Transverse colon (tissue), 4 donors: ENCODE measurements at regions not wholly inside any gene's neighbourhood (a gene's known extent, or its start where the extent isn't known, plus 50 kb on each side); places are given as distances from the start of the nearest gene placed in this dataset.

Source experiments
- POLR2A ChIP-seq: fragments of 450-650 bp; IDR thresholded peaks from one replicate; pipeline ENCODE4 v1.6.1; 2016; ENCODE audit warnings: antibody characterized with exemption, mild to moderate bottlenecking, moderate library complexity
- POLR2AphosphoS5 ChIP-seq, 3 donors: sonication (generic); formaldehyde crosslinking; IDR thresholded peaks; one replicate each; pipeline ENCODE4 v1.6.1; 2016; ENCODE audit warnings: antibody characterized with exemption in 3 of 3
- TF ChIP-seq, protein P1 (sequence below), 5 experiments: fragments of 200-600 bp in 3 of 5; fragments of 450-650 bp in 2 of 5; sonication (generic) in 3 of 5; IDR thresholded peaks; 1 replicate in 2 of 5; 2 replicates in 3 of 5; pipeline ENCODE4 v1.5.1; 2016 to 2017; ENCODE audit warnings: antibody characterized with exemption in 5 of 5, inconsistent platforms in 3 of 5, mild to moderate bottlenecking in 2 of 5, moderate library complexity in 1 of 5

DNA sequence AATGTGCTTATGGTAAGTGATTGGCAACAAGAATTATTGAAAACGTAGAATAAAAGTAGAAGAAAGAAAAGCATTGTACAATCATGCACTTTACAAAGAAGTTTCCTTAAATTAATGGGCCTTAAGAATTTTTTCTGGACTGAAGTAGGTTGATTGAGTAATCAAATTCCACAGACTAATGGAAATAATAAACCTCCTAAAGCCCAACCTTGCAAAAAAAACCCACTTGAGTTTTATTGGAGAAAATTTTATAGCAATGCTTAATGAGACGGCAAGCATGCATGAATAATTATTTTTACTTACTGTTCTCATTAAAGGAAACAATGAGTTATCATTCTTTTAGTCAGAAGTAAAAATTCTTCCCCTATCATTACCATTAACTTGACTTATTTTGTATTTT lies 676.1 kb upstream of the C9orf72 start:
- TF ChIP-seq POLR2AphosphoS5 (IDR thresholded peaks at IDR 0.05) (no peak), POLR2A (no peak)
- TF ChIP-seq, protein P1, sequence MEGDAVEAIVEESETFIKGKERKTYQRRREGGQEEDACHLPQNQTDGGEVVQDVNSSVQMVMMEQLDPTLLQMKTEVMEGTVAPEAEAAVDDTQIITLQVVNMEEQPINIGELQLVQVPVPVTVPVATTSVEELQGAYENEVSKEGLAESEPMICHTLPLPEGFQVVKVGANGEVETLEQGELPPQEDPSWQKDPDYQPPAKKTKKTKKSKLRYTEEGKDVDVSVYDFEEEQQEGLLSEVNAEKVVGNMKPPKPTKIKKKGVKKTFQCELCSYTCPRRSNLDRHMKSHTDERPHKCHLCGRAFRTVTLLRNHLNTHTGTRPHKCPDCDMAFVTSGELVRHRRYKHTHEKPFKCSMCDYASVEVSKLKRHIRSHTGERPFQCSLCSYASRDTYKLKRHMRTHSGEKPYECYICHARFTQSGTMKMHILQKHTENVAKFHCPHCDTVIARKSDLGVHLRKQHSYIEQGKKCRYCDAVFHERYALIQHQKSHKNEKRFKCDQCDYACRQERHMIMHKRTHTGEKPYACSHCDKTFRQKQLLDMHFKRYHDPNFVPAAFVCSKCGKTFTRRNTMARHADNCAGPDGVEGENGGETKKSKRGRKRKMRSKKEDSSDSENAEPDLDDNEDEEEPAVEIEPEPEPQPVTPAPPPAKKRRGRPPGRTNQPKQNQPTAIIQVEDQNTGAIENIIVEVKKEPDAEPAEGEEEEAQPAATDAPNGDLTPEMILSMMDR (IDR thresholded peaks at IDR 0.05) = no peak
